HG03159 (cell line): ENCODE measurements at regions not wholly inside any gene's neighbourhood (a gene's known extent, or its start where the extent isn't known, plus 50 kb on each side); places are given as distances from the start of the nearest gene placed in this dataset.

Experiments used
- ATAC-seq: cut with Tn5 transposase; IDR thresholded peaks from one replicate; pipeline ENCODE4 v1.9.1; 2021; ENCODE audit warnings: mild to moderate bottlenecking, moderate library complexity; ENCODE audit not compliant: unreplicated experiment

- no peak for ATAC-seq
Observed at GRCh38 chr21:17334484-17334883, 178.4 kb upstream of the CXADR start.

DNA sequence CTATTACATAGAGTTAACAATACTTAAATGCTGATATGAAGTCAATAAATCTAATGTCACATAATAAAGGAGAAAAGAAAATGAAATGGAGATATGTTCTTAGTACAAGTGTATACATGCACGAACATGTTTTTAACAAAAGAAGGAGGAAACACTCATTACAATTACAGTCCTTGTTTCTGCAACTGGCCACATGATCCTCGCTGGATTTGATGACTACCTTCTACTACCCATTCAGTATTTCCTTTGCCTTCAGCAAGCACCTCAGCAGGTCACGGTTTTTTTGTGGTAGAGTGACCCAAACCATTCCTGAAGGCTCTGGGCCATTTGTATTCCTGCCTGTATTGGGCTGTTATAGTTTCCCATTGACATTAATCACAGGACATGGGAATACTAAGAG is 172.8 kb upstream of the CXADR start:
- ATAC-seq = no peak

DNA sequence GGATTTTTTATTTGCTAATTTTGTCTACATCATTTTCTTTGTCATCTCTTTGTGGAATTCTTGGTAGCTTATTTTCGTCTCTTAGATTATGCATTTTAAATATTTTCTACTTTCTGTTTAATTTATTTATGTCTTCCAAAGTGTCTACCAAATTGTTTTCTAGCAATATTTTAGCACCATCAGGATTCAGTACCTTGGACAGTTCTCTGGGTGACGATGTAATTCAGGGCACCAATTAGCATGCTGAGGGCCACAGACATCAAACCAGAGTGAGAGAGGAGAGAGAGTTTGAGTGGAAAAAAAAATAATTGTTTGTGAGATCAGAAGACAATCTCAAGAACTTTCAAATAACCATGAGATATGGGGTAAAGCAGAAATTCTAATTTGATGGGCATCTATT is 169.8 kb upstream of the CXADR start:
- no peak for ATAC-seq

GRCh38 chr21:17348357-17348756 is 164.5 kb upstream of the CXADR start:
- no peak for ATAC-seq

- ATAC-seq = no peak
Observed at GRCh38 chr21:17348849-17349248, 164.0 kb upstream of the CXADR start.

DNA sequence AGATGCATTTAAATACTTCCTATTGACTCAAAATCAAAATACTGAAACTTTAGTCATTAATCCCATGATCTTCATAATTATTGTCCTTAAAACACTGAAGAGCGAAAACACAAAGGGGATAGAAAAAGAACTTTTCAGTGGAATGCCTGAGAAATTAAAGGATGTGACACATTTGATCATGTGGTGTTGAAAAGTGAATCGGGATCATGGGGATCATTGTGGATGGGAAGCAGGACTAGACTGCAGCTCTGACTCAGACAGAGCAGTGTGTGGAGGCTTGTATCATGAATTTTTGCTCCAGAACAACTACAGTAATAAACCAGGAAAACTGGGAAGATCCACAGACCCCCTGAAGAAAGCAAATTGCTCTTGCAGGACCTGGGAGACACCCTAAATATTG is 161.1 kb upstream of the CXADR start:
- ATAC-seq = no peak

GRCh38 chr21:17352996-17353655 is 159.7 kb upstream of the CXADR start:
- ATAC-seq = no peak

DNA sequence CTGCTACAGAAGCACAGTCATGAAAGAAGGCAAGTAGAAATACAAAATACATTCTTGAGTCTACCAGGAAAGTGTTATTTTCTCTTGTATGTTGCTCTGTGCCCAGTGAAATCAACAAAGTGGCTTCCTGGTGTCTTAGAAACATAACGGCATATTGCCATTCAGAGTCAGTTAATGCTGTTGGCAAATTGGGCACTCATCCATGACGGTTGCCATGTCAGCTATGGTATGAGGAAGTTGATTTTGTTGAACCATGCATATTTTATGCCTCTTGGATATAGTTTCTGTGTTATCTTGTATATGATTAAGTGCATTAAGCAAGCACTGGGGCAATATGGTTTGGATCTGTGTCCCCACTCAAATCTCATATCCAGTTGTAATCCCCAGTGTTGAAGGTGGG is 153.1 kb upstream of the CXADR start:
- ATAC-seq = no peak

DNA sequence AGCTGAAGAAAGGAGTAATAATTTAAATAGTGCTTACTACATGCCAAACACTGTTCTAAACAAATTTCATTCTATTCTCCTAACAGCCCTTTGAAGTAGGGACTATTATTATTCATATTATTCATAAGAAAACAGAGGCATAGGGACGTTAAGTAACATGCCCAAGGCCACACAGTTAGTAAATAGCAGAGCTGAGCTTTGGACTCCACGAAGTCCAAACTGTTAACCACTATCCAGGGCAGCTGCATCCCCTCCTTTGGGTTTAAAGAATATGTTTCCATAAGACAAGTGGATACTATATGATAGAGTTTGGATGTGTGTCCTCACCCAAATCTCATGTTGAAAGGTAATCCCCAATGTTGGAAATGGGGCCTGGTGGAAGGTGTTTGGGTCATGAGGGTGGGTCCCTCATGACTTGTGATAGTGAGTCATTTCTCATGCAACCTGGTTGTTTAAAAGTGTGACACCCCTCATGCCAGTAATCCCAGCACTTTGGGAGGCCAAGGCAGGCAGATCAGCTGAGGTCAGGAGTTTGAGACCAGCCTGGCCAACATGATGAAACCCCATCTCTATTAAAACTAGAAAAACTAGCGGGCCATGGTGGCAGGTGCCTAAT is 144.0 kb upstream of the CXADR start:
- ATAC-seq = no peak

- no peak for ATAC-seq
Observed at GRCh38 chr21:17370263-17370662, 142.6 kb upstream of the CXADR start.

- no peak for ATAC-seq
Observed at GRCh38 chr21:17370916-17371315, 141.9 kb upstream of the CXADR start.

GRCh38 chr21:17371450-17371849 is 141.4 kb upstream of the CXADR start:
- ATAC-seq = no peak

DNA sequence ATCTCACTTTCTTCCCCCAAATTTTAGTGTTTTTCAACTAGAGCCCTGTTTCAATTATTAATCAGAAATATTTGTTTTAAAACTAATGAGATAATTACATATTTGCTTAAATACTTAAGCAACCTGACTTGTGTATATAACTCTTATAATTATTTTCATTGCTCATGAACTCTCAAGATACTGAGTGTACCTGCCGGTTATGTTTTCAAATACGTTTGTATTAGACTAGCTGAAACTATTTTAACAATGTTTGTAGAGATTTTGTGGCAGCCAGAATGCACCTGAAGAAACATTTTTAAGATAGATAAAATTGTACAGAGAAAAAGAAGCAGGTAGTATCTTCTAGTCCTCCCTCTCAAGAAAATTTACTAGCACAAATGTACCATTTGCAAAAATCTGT is 140.6 kb upstream of the CXADR start:
- ATAC-seq = no peak

- no peak for ATAC-seq
Observed at GRCh38 chr21:17386498-17386897, 126.3 kb upstream of the CXADR start.

DNA sequence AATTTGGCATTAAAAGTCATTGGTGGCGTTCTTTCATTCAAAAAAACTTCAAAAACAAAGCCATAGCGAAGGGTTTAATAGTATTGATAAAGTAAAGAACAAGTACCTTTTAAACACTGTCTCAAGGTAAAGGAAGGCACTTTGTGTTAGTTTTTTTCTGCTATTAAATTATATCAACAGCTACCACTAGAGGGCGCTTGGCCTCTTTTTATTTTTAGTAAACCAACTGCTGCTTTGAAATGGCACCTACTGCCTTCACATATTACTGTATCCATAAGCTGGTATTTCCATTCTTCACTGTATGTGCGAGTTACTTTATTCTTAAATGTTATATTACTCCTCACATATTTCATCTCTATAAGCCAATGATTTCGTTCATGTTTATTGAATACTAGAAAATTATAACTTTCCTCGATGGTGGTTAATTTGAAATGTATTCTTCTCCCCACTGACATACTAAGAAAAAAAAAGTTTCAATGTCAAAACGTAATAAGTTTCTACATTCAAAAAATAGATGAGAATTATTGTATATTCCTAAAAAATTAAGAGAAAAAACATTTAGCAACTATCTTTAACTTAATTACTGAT is 125.7 kb upstream of the CXADR start:
- peak; percentile 76 for ATAC-seq

GRCh38 chr21:17388226-17388625 is 124.6 kb upstream of the CXADR start:
- no peak for ATAC-seq

DNA sequence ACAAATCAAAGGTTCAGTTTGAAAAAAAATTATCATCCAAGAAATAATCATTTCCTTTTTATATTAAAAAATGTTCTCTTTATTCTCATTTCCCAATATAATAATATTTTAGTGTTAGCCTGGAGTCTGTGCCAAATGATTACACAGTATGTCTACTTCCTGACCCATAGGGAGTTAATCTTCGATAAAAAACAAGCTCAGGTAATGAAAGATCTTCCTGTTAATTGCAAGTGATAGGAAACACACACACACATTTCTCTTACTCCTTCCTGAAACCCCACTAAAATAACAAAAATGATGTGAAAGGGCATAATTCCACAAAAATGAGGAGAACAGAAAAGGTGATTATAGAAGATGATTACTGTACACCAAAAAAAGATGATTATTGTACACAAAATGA is 123.5 kb upstream of the CXADR start:
- no peak for ATAC-seq

GRCh38 chr21:17390569-17390968 is 122.3 kb upstream of the CXADR start:
- ATAC-seq = no peak

DNA sequence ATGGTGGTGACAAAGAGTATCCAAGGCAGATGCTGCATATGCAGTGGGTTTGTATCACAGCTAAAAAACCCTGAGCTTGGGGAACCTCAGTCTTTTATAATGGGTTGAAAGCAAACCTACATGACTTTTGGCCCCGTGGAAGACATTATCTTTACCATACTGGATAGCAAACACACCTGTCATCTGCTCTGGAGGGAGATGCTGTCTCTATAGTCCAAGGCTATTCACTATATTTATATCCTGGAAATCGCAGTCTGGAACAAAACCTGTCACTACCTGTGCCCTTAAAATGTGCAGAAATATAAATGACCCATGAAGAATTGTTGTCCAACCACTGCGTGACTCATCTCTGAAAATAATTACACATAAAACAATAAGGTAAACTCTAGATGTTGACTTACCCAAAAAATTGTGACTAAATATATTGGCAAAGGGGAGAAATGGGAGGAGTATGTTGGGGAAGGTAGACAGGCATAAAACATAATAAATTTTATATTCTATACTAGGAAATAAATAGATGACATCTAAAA is 121.0 kb upstream of the CXADR start:
- no peak for ATAC-seq

GRCh38 chr21:17393413-17393812 is 119.4 kb upstream of the CXADR start:
- ATAC-seq = no peak

DNA sequence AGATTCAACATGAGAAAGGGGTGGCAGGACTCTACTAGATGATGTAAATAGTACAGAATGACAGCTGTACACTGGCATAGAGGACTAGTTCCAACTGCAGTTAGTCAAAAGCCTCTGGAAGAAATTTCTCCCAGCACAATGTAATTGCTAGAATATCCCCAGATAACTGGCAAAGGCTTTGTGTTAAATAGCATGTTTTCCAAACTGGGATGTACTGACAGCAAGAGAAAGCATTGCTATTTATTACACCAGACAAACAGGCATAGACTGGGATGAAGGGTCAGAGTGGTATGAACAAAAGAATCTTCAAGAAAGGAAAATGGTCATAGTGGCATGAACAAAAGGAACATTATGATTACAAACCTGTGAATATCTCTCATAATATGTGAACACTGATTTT is 115.9 kb upstream of the CXADR start:
- ATAC-seq = no peak

DNA sequence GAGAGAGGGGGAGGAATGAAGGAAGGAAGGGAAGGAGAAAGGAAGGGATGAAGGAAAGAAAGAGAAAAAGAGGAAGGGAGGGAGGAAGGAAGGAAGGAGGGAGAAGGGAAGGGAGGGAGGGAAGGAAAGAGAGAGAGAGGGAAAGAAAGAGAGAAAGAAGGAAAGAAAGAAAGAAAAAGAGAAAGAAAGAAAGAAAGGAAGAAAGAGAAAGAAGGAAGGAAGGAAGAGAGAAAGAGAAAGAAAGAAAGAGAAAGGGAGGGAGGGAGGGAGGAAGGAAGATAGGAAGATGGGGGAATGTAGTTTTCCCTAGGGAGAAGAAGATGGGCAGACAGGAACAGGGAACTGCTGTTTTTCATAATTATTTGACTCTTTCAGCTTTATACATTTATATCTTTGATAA is 115.1 kb upstream of the CXADR start:
- no peak for ATAC-seq
